ENCODE measurements at regions not wholly inside any gene's neighbourhood (a gene's known extent, or its start where the extent isn't known, plus 50 kb on each side); places are given as distances from the start of the nearest gene placed in this dataset.

DNA sequence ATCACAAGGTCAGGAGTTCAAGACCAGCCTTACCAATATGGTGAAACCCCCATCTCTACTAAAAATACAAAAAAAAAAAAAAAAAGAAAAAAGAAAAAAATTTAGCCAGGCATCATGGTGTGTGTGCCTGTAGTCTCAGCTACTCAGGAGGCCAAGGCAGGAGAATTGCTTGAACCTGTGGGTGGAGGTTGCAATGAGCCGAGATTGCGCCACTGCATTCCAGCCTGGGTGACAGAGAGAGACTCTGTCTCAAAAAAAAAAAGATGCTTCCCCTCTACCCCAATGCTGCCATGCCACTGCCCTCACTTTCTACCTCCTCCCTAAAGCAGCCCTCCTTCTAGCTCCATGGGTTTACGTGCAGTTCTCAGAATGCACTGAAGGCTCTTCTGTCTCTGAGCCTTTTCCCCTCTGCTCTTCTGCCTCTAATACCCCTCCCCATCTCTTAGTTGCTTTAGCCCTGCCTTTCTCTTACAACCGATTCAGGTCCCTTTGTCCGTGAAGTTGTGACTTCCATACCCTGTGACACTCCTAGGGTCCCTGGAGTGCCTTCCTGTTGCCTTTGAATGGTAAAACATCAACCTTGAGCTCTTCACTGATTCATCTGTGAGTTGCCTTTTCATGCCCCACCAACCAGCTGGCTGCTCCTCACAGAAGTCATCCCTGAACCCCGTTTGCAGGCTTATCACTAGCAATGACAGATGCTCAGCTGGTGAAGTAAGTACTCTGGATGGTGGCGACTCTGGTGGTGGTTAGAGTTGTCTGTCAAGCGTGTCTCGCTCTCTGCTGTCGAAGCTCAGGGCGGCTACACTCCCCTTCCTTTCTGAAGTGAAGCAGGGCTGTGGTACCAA lies 234.9 kb downstream of the RHOU start:
- no peak for DNase-seq (ENCODE audit: low read depth in 2 of 2, low spot score in 1 of 2)

DNA sequence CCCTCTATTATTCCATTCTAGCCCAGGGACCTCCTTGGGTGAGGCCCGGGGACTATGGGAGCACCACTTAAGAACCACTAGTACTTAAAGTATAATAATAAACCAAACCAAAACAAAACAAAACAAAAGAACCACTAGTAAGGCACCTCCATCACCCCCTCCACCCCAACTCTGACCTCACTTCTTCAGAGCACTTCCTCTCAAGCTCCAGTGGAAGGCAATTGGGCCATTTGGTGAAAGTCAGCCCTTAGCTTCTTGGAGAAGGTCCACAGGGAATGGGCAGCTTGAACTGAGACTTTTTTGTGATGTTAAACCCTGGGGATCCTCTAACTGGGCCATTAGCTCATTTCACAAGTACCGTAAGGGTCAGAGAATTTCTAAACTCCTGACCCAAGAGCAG lies 237.3 kb downstream of the RHOU start:
- no peak for DNase-seq (ENCODE audit: low read depth in 2 of 2, low spot score in 1 of 2)

DNA sequence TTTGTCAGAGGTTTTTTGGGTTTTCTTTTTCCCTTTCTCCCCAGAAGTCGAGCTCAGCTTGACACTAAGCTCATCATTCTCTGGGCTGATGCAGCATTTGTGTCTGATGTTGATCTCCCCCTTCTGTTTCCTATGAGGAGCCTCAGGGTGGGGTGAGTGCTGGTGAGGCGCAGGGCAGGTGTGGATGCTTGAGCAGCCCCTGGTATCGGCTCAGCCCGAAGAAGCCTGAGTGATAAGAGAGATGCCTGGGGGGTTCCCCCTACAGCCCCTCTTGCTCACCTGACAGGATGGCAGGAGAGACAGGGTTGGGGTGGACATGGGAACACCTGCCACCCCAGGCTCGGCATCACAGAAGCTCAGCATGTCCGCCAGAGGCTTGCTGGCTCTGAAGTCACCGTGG lies 239.0 kb downstream of the RHOU start:
- DNase-seq (ENCODE audit: low read depth in 2 of 2, low spot score in 1 of 2): no peak

DNA sequence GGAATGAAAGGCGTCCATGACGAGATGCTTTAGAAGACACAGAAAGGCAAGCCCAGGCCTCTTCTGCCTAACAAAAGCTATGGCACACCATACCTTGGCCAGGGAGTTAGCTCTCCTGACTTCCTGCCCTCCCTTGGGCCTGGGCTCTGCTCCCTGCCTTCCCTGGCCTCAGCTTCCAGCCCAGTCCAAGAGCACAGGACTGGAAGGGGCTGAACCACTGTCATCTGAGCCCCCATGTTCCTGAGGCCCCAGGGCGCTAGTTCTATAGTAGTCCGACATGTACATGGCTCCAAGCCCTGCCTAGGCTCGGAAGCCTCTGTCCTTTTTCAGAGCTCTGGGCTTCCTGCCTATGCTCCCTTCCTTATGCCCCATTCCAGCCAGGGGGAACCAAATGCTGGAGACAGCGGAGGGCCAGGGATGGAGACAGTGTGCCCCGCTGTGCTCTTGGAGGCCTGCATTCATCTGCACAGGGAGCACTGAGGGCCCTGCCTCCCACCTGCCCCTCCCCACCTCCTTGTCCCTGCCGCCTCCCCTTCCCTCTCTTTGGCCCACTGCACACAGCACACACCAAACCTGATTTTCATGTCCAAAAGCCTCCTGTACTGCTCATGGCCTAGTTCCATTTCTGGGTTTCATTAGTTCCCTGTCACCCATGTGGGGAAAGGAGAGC lies 240.1 kb downstream of the RHOU start:
- no peak for DNase-seq (ENCODE audit: low read depth in 2 of 2, low spot score in 1 of 2)

DNA sequence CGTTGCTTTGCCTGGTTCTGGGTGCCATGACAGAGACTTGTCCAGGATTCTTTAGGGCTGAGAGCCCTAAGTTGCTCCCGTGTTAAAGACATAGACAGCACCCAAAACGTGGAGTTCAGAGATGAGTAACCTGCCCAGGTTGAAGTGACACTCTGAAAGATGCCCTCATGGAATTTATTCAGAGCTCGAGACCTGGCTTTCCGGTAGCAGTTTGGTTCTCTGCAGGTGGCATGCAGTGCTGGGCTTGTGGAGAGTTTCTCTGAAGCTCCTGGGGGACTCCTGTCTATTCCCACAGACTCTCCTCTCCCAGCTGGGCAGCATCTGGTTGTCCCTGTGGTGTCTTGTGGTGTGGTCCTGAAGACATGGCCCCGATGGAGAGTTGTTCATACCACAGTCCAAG lies 241.0 kb downstream of the RHOU start:
- no peak for DNase-seq (ENCODE audit: low read depth in 2 of 2, low spot score in 1 of 2)

DNA sequence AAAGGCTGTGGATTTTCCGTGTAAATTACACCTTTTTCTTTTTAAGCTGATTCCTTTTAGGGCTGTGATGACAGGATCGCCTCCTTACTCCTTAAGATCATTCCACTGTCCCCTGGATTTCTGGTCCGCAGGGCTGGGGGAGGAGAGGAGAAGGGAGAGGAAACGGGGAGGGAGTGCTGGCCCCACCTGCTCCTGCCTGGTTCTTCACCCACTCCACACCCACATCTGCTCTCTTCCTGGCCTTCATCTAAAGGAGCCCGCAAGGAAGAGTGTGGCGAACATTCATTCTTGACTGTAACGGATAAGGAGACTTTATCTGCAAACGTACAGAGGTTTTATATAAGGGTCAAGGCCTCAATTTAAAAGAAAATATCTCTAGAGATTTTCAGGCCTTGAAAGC lies 242.0 kb downstream of the RHOU start:
- no peak for DNase-seq (ENCODE audit: low read depth in 2 of 2, low spot score in 1 of 2)

DNA sequence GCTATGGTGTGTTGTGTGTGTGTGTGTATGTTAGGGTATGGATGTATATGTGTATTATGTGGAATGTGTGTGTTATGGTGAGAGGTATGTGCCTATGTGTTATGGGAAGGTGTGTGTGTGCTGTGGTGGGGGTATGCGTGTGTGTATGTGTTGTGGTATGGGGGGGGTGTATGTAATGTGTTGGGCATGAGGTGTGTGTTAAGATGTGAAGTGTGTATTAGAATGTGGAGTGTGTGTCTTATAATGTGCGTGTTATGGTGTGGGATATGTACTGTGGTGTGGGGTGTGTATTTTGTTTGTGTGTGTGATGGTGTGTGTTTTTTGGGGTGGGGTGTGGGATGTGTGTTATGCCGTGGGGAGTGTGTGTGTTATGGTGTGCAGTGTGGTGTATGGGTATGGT lies 242.5 kb downstream of the RHOU start:
- no peak for DNase-seq (ENCODE audit: low read depth in 2 of 2, low spot score in 1 of 2)

DNA sequence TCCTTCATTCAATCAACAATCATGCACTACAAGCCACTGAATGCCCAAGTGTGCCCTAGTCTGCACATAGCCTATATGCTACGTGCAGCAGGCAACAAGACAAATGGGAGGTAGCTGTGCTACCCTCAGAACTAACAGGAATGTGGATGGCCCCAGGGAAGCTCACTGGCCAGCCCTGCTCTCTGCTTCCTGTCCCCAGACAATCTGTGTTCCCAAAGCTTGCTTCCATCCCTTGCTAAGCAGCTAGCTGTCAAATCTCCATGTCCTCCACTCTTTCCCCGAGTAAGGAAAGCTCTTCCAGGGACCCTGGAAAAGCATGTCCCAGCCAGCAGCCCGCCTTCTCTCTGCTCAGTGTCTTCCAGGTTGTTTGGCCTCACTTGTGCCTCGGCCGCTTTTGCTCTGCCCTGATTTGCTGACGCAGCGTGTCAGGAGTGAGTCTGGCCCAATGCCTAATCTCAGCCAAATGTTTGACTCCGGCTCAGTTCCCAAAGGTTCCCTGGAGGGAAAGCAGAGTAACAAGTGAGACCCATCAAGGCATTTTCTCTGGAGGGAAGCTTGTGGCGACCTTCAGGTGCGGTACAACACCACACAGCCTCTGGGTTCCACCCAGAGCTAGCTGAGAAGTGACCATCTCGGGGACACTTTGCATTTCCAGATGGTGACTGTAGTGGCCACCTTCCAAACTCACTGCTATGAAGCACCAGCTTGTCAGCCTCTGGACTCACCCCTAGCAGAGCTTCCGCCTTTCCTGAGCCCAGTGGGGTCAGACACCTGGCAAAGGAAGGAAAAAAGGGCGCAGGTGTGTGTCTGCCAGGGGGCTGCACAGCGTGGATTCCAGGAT lies 243.4 kb downstream of the RHOU start:
- DNase-seq (ENCODE audit: low read depth in 2 of 2, low spot score in 1 of 2): no peak

DNA sequence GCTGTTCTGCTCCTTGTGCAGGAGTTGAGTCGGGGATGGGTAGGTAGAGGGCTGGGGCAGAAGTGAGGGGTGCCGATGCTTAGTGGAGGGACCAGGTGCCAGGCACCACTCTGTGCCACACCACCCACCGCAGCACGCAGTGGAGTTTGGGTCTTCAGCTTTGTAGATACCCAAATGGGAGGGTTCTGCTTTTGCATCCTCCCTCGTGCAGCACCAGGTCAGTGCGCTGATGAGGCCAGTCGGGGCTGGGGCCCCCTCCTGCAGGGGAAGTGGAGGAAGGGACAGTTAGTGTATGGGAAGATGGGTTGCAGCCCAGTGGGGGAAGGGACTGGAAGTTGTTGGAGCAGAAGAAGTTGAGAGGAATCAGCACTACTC lies 244.0 kb downstream of the RHOU start:
- DNase-seq (ENCODE audit: low read depth in 2 of 2, low spot score in 1 of 2): no peak

DNA sequence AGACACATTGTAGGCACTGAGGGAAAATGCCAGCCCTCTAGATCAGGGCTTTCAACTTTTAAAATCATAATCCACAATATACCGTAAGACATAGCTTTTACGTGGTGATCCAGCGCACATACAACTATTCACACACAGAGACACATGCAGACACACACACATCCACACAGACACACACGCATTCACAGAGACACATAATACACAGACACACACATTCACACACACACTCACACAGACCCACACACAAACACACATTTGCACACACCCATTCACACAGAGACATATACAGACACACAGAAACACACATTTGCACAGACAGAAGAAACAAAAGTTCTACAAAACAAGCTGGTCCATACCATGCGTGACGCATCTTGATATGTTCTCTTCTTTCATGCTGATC lies 244.5 kb downstream of the RHOU start:
- no peak for DNase-seq (ENCODE audit: low read depth in 2 of 2, low spot score in 1 of 2)

DNA sequence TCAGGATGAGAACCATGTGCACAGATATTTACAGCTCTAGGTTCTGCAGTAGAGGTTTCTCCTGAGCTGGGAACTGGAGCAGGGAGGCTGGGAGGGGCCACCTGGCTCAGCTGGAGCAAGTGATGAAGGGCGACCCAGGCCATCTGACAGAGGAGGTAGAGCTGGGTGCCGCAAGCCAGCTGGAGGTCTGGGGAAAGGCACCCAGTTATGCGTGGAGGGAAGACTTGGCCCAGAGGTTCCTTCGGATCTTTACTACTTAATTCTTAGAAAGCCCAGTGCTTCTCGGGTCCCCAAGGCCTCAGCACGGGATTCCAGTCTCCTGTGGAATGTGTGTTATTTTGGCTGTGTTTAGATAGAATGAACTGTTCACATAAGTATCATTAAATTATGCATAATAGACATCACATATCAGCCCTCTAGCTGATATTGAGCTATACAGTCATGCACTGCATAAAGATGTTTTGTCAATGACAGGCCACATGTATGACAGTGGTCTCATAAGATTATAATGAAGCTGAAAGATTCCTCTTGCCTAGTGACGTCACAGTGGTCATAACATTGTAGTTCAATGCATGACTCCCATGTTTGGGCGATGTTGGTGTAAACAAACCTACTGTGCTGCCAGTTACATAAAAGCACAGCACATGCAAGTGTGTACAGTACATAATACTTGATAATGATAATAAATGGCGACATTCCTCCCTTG lies 245.1 kb downstream of the RHOU start:
- no peak for DNase-seq (ENCODE audit: low read depth in 2 of 2, low spot score in 1 of 2)

DNA sequence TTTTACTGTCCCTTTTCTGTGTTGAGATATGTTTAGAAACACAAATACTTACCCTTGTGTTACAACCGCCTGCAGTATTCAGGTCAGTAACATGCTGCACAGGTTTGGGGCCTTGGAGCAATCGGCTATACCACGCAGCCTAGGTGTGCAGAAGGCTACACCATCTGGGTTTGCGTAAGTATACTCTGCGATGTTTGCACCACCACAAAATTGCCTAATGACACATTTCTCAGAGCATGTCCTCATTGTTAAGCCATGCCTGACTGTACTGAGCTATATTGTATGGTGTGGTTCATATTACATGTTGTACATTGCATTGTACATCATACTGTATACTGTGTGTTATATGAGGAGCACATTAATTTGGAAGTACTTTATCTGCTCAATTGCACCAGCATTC lies 247.4 kb downstream of the RHOU start:
- DNase-seq (ENCODE audit: low read depth in 2 of 2, low spot score in 1 of 2): no peak

DNA sequence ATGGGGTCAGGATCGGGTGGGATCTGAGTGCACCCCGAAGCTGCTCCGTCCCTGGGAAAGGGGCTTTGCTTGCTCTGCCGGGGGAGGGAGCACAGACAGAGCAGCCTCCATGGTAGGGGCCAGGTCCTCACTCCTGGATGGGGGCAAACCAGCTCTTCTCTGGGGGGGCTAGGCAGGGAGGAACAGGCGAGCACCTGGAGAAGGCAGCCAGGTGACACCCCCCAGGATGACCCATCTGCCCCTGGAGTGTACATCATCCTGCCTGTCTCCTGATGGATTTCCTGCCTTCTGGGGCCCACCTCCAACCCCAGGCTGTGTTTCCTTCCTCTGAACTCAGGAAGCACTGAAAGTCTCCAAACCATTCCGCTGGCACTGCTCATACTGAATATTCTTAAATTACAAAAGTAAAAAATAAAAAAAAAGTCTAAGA lies 248.0 kb downstream of the RHOU start:
- DNase-seq (ENCODE audit: low read depth in 2 of 2, low spot score in 1 of 2): no peak

DNA sequence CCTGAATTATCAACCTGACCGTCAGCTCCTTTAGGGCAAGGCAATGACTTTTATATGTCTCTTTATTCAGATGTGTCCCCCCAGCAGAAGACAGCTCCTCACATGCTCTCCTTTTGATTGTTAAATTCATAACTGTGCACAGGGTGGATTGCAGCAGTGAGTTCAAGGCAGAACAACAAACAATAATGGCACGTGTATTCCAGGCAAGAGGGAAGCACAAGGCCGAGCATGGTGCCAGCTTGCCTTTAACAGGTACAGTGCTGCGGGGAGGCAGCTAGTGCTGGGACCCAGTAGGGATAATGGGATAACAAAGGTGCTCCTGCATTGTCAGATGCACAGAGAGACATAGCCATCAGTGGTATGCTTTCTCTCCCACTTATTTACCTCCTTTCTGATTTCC lies 248.4 kb downstream of the RHOU start:
- no peak for DNase-seq (ENCODE audit: low read depth in 2 of 2, low spot score in 1 of 2)

DNA sequence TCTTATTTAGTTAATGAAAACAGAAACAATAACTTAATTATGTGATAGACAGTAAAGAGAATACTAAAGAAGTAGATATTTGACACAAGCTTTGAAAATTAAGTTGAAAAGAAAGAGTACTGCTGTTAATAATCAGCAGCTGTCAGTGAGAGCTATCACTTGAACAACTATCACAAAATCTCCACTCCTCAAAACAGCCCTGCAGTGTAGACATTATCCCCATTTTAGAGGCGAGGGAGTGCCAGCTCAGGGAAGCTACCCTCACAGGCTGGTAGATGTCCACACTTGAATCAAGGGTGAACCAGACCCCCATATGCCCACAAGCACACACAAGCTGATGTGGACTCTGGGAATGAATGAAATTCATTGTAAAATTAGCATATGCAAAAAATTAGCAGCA lies 248.8 kb downstream of the RHOU start:
- no peak for DNase-seq (ENCODE audit: low read depth in 2 of 2, low spot score in 1 of 2)

DNA sequence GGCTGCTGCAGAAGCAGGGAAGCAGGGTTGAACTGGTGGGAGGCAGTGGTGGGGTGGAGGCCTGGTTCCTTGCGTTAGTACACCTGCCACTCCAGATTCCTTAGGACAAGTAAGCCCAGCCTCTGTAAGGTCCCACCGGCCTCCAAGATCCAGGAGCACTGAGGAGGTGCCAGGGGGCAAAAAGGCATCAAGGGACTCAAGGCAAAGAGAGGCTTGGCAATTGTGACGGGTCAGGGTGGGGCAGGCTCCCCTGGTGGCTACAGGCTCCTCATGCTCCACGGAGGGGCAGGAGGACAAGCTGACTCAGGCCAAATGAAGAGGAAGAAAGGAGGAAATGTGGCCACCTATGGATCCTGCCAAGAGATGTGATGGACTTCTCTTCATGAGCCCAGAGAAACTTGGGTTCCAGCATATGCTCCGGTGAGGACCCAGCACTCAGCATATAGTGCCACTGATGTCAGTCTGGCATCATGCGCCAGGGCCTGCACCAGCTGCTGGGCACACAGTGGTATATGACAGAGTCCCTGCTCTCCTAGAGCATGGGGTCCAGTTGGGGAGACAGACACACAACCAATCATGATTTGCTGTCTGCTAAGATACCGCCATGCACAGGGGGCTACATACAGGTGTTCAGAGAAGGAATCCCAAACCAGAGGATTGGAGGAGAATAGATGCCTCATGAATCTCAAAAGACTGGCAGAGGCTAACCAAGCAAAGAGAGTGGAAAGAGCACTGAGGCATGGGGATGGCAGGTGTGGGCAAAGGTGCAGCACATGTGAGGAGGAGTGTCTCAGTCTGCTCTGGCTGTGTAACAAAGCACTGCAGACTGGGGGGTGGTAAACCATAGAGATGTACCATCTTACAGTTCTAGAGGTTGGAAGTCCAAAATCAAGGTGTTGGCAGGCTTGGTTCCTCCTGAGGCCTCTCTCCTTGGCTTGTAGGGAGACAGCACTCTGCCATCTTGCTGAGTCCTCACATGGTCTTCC lies 249.7 kb downstream of the RHOU start:
- DNase-seq (ENCODE audit: low read depth in 2 of 2, low spot score in 1 of 2): no peak

DNA sequence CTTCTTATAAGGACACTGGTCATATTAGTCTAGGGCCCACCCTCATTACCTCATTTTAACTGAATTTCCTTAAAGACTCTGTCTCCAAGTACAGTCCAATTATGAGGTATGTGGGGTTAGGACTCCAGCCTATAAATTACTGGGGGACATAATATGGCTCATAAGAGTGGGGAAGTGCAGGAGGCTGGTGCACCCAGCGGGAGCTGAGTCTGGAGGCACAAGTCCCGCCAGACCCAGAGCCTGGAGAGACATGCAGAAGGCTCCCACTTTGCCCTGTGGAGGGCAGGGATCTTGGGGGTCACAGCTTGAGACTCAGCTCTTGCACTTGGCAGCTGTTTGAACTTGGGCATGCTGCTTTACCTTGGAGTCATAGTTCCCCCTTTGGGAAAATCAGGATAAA lies 250.4 kb downstream of the RHOU start:
- DNase-seq (ENCODE audit: low read depth in 2 of 2, low spot score in 1 of 2): no peak

DNA sequence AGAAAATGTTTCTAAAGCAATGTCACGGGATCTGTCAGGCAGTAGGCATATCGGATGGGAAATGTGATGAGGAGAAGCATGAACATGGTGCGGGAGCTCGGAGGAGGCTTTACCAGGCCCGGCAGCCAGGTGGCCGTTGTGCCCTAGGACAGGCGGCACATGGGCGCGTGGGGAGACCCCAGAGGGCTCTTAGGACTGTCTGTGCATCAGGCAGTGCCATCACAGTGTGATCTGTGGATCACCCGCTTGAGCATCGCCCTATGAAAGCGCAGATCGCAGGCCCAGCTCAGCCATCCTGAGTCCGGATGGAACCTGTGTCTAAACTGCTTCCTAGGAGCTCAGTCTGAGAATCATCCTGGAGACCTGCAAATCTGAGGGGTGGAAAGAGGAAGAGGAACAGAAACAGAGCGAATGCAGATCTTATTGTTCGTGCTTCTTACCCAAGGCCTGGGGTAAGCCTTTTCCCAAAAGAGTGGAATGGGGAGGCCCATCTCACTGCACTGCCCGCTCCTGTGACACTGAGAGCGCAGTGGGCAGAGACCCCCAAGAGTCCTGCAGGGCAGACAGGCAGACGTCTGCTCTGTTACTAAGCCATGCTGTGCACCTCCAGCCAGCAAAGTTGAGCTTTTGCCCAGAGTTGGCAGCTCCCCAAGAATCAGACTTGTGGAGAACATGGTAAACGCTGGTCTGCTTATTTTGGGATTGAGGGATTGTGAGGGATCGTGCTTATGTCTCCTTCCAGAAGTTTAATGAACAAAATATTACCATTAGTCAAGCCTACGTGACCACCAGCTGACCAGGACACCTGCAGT lies 251.0 kb downstream of the RHOU start:
- no peak for DNase-seq (ENCODE audit: low read depth in 2 of 2, low spot score in 1 of 2)

DNA sequence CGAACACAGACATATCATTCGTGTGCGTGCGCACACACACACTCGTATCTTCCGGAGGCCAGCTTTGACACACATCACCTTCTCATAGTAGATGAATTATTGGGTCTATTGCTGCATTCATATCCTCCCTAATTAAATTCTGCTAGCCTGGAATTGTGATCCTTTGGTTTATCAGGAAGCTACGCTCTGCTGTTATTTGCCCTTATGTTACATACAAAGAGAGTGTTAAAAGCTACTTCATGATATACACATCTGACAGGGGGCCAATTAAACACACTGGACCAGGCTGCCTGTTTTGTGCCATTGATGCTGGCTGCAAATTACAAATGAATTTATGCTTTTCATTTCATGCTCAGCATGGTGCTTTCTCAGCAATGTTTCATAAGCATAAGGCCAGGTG lies 252.0 kb downstream of the RHOU start:
- no peak for DNase-seq (ENCODE audit: low read depth in 2 of 2, low spot score in 1 of 2)

Measured in stimulated activated CD8-positive, alpha-beta memory T cell treated with anti-CD3 and anti-CD28 coated beads, Interleukin-4, amount 100 ng/mL, for 4 hours (primary cell).